Activated CD4-positive, alpha-beta T cell treated with anti-CD3 and anti-CD28 coated beads, Interleukin-2, amount 10 ng/mL, durations not matched to agents 7 days and 5 days (primary cell): ENCODE measurements at regions not wholly inside any gene's neighbourhood (a gene's known extent, or its start where the extent isn't known, plus 50 kb on each side); places are given as distances from the start of the nearest gene placed in this dataset.
"Not testable (repeated sequence)": the region's sequence is repeated elsewhere in the genome, so short reads cannot be mapped to it uniquely, and the experiment has no call there.

ENCODE experiments used
- CTCF ChIA-PET: fragments of 350-600 bp; sonication (Branson Sonifier 250); formaldehyde crosslinking; loops from one replicate; lab custom pipeline; 2021; ENCODE audit warnings: antibody characterized with exemption; lab: Charles Lee
- POLR2A ChIA-PET: fragments of 350-600 bp; sonication (Branson Sonifier 250); formaldehyde crosslinking; loops from one replicate; lab custom pipeline; 2021; ENCODE audit warnings: antibody characterized with exemption; lab: Charles Lee
- DNase-seq: peaks from one replicate; pipeline ENCODE4 v3.0.0-alpha.2; 2020
- H3K27ac Mint-ChIP-seq: one replicate; pipeline ENCODE4 v1.8.0; 2021; ENCODE audit warnings: mild to moderate bottlenecking, moderate library complexity, mixed read lengths
- H3K27me3 Mint-ChIP-seq: one replicate; pipeline ENCODE4 v1.8.0; 2021; ENCODE audit warnings: mixed read lengths
- H3K36me3 Mint-ChIP-seq: one replicate; pipeline ENCODE4 v1.8.0; 2021; ENCODE audit warnings: low read depth, mixed read lengths
- H3K4me1 Mint-ChIP-seq: one replicate; pipeline ENCODE4 v1.8.0; 2021; ENCODE audit warnings: mixed read lengths
- H3K4me3 Mint-ChIP-seq: one replicate; pipeline ENCODE4 v1.8.0; 2021; ENCODE audit warnings: mild to moderate bottlenecking, moderate library complexity, mixed read lengths
- H3K9me3 Mint-ChIP-seq: one replicate; pipeline ENCODE4 v1.8.0; 2021; ENCODE audit warnings: mixed read lengths

- H3K36me3 Mint-ChIP-seq, result no peaks in the 10 kb centered on the region
- H3K9me3 Mint-ChIP-seq, result no peaks in the 10 kb centered on the region
- no peak overlapping the region for H3K27ac Mint-ChIP-seq
- no peak for DNase-seq
- POLR2A ChIA-PET, result no interaction called here
- no peak overlapping the region for H3K4me3 Mint-ChIP-seq
- H3K4me1 Mint-ChIP-seq, result no peaks in the 10 kb centered on the region
- H3K27me3 Mint-ChIP-seq, result no peaks in the 10 kb centered on the region
- CTCF ChIA-PET, result no interaction called here
These were observed 311.6 kb downstream of the MIAT start for GRCh38 chr22:26968859-26969523.

DNA sequence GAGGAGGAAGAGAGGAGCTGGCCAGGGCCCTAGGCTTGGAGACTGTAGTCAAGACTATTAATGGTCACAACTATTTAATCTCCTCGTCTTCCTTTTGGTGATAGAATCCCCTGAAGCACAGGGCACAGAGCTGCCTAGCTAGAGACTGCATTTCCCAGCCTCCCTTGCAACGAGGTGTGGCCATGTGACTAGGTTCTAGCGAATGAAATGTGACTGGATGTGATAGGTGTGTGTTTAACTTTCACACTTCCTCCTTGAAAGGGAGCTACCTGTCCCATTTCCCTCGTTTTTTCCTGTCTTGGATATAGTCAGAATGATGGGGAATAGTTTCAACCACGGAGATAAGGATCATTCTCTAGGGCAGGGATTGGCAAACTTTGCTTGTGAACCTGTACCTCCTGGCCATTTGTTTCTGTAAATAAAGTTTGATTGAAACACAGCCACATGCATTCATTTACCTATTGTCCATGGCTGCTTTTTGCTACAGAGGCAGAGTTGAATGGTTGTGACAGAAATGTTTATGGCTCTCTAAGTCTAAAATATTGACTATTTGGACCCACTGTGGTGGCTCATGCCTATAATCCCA lies 313.5 kb downstream of the MIAT start:
- no peaks in the 10 kb centered on the region for H3K27me3 Mint-ChIP-seq
- CTCF ChIA-PET, result interaction anchor here (0.6 to 1.0 kb wide), 2 partner anchors 100 to 221 kb away, joined by 3 read pairs; no protein-coding TSS in a partner anchor
- H3K36me3 Mint-ChIP-seq, result no peaks in the 10 kb centered on the region

GRCh38 chr22:26972286-26972685 lies 314.9 kb downstream of the MIAT start:
- H3K27me3 Mint-ChIP-seq, result no peaks in the 10 kb centered on the region
- no peaks in the 10 kb centered on the region for H3K9me3 Mint-ChIP-seq
- ChIA-PET CTCF (no interaction called here), POLR2A (no interaction called here)
- no peak for DNase-seq
- no peaks in the 10 kb centered on the region for H3K36me3 Mint-ChIP-seq
- H3K27ac Mint-ChIP-seq, result no peak overlapping the region
- H3K4me3 Mint-ChIP-seq, result no peak overlapping the region
- no peaks in the 10 kb centered on the region for H3K4me1 Mint-ChIP-seq

More for the DNA sequence above, 313.5 kb downstream of the MIAT start:
- H3K4me3 Mint-ChIP-seq, result no peak overlapping the region
- H3K9me3 Mint-ChIP-seq, result no peaks in the 10 kb centered on the region
- DNase-seq, result no peak
- H3K27ac Mint-ChIP-seq, result no peak overlapping the region
- POLR2A ChIA-PET, result no interaction called here
- no peaks in the 10 kb centered on the region for H3K4me1 Mint-ChIP-seq

DNA sequence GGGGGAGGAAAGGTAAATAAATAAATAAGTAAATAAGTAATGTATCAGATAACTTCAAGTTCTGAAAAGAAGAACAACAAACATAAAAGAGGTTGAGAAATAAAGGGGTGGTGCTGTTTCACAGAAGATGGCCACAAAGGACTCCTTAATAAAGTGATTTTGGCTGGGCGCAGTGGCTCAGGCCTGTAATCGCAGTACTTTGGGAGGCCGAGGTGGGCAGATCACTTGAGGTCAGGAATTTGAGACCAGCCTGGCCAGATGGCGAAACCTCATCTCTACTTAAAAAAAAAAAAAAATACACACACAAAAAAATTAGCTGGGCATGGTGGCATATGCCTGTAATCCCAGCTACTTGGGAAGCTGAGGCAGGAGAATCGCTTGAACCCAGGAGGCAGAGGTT lies 315.5 kb downstream of the MIAT start:
- POLR2A ChIA-PET, result interaction anchor here (0.7 kb wide), 1 partner anchor 71 kb away, joined by 3 read pairs; no protein-coding TSS in a partner anchor

DNA sequence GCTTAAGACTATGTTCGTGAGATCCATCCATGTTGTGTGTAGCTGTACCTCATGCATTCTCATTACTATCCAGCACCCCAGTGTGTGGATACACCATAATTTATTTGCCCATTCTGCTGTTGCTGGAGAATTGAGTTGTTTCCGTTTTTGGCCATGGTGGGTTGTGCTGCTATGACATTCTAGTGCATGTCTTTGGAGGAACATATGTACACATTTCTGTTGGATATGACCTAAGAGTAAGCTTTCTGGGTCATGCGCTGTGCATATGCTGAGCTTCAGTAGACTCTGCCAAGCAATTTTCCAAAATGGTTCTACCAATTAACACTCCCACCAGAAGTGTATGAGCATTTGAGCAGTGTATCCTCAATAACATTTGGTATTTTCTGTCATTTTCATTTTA lies 316.6 kb downstream of the MIAT start:
- H3K36me3 Mint-ChIP-seq, result no peaks in the 10 kb centered on the region
- no peaks in the 10 kb centered on the region for H3K4me1 Mint-ChIP-seq
- no peak overlapping the region for H3K4me3 Mint-ChIP-seq
- DNase-seq, result no peak
- ChIA-PET POLR2A (no interaction called here), CTCF (no interaction called here)
- H3K9me3 Mint-ChIP-seq, result no peaks in the 10 kb centered on the region
- no peaks in the 10 kb centered on the region for H3K27me3 Mint-ChIP-seq
- no peak overlapping the region for H3K27ac Mint-ChIP-seq

More for the DNA sequence above, 315.5 kb downstream of the MIAT start:
- CTCF ChIA-PET, H3K36me3 Mint-ChIP-seq, DNase-seq, H3K4me1 Mint-ChIP-seq, H3K27ac Mint-ChIP-seq, H3K27me3 Mint-ChIP-seq, H3K4me3 Mint-ChIP-seq, H3K9me3 Mint-ChIP-seq: not testable (repeated sequence)

DNA sequence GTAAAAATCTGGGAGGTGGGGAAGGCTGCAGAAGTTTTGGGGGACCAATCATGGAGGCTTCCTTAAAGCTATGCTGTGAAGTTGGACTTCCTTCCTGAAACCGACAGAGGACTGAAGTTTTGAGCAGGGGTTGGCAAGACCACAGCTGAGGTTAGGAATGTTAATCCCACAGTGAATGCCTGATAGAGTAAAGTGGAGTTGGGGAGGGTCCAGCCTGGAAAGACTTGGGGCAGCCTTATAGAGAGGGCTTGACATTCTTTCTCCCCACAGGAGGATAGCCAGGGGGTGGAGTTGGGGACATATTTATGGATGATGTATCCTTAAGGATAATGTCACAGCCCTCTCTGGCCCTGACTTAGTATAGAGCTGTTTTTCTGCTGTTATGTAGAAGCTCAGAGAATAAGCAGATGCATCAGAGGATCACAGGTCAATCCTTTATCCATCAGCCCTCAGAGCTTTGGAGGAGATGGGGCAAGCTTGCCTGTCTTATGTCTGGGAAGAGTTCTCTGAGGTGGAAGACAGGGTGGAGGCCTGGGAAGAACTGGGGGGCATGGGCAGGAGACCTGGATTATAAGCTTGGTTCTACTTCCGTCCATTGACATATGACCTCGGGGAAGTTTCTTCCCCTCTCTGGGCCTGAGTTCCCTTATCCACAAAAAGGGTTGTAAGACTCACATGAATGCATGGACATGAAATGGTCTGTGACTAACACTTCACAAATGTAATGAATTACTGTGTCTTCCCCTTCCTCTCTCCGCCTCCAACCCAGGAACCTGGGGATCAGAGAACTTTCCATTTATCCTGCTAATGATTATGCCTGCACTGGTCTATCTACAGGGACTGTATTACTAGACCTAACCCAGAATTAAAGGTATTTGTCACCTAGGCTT lies 317.8 kb downstream of the MIAT start:
- ChIA-PET CTCF (no interaction called here), POLR2A (no interaction called here)
- H3K4me1 Mint-ChIP-seq, result no peaks in the 10 kb centered on the region

GRCh38 chr22:26975865-26976264 lies 318.5 kb downstream of the MIAT start:
- DNase-seq, result no peak
- Mint-ChIP-seq H3K4me1 (no peaks in the 10 kb centered on the region), H3K27me3 (no peaks in the 10 kb centered on the region), H3K27ac (no peak overlapping the region), H3K4me3 (no peak overlapping the region), H3K9me3 (no peaks in the 10 kb centered on the region), H3K36me3 (no peaks in the 10 kb centered on the region)
- ChIA-PET POLR2A (interaction anchor here (0.5 kb wide), 1 partner anchor 48 kb away, joined by 4 read pairs; no protein-coding TSS in a partner anchor), CTCF (no interaction called here)

More for the DNA sequence above, 317.8 kb downstream of the MIAT start:
- Mint-ChIP-seq H3K4me3 (no peak overlapping the region), H3K27ac (no peak overlapping the region), H3K9me3 (no peaks in the 10 kb centered on the region), H3K27me3 (no peaks in the 10 kb centered on the region), H3K36me3 (no peaks in the 10 kb centered on the region)
- no peak for DNase-seq

DNA sequence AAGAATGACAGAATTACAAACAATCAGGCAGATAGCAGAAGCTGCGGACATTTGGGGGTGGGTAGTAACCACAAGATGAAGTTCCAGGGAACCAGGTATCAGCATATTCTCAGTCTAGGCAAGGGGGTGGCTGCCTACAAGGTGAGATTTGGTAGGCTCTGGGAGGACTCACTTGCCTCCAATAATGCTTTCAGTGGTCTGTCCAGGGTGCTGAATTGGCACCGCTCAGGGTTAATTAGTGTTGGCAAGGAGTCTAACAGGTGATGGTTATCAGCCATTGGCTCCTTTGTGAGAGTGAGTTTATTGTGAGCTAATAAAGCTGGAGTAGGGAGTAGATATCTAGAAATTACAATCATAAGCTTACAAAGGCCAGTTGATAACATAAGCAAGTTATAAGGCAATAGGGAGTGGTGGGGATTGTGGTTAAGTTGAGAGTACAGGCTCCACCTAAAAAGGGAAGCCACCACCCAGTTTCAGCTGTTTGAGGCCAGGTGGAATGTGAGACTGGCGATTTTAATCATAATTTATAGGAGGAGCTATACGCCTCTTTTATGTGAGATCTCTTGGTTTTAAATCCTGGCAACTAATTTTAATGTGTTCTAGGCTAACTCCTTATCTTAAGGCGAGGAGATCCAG lies 320.5 kb downstream of the MIAT start:
- Mint-ChIP-seq H3K4me1 (no peaks in the 10 kb centered on the region), H3K36me3 (no peaks in the 10 kb centered on the region), H3K9me3 (no peaks in the 10 kb centered on the region), H3K27me3 (no peaks in the 10 kb centered on the region), H3K27ac (no peak overlapping the region), H3K4me3 (no peak overlapping the region)
- CTCF ChIA-PET, result no interaction called here
- POLR2A ChIA-PET, result no interaction called here
- DNase-seq, result no peak

GRCh38 chr22:26979294-26979693 lies 321.9 kb downstream of the MIAT start:
- DNase-seq, result no peak
- Mint-ChIP-seq H3K27ac (no peak overlapping the region), H3K27me3 (no peaks in the 10 kb centered on the region), H3K36me3 (no peaks in the 10 kb centered on the region), H3K4me3 (no peak overlapping the region), H3K9me3 (no peaks in the 10 kb centered on the region), H3K4me1 (no peaks in the 10 kb centered on the region)
- CTCF ChIA-PET, result no interaction called here
- POLR2A ChIA-PET, result no interaction called here

DNA sequence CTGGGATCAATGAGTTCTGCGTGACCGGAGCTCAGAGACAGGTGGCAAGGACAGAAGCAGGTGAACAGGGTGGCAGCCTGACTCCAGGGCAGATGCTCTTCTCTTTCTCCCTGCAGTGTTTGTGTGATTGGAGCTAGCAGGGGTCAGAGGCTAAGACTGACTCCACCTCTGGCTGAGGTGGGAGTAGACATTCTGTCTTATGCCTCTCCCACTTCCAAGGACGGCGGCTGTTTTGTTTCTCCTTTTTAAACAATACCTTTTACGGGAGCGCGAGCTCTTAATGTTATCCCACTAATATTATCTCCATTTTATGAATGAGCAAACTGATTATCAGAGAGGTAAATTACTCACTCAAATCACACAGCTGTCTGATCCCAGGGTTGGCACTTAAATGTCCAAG lies 323.7 kb downstream of the MIAT start:
- no peak for DNase-seq
- ChIA-PET POLR2A (no interaction called here), CTCF (no interaction called here)
- H3K36me3 Mint-ChIP-seq, result no peaks in the 10 kb centered on the region
- H3K27ac Mint-ChIP-seq, result no peak overlapping the region
- H3K27me3 Mint-ChIP-seq, result no peaks in the 10 kb centered on the region
- no peaks in the 10 kb centered on the region for H3K4me1 Mint-ChIP-seq
- no peaks in the 10 kb centered on the region for H3K9me3 Mint-ChIP-seq
- H3K4me3 Mint-ChIP-seq, result no peak overlapping the region

GRCh38 chr22:26981541-26981940 lies 324.2 kb downstream of the MIAT start:
- Mint-ChIP-seq H3K36me3 (no peaks in the 10 kb centered on the region), H3K27me3 (no peaks in the 10 kb centered on the region), H3K9me3 (no peaks in the 10 kb centered on the region), H3K4me3 (no peak overlapping the region), H3K27ac (no peak overlapping the region), H3K4me1 (no peaks in the 10 kb centered on the region)
- no peak for DNase-seq
- ChIA-PET POLR2A (no interaction called here), CTCF (no interaction called here)

GRCh38 chr22:26983311-26983710 lies 325.9 kb downstream of the MIAT start:
- no peaks in the 10 kb centered on the region for H3K4me1 Mint-ChIP-seq
- H3K27me3 Mint-ChIP-seq, result no peaks in the 10 kb centered on the region
- no peak overlapping the region for H3K27ac Mint-ChIP-seq
- H3K36me3 Mint-ChIP-seq, result no peaks in the 10 kb centered on the region
- H3K4me3 Mint-ChIP-seq, result no peak overlapping the region
- no peak for DNase-seq
- no peaks in the 10 kb centered on the region for H3K9me3 Mint-ChIP-seq
- ChIA-PET POLR2A (no interaction called here), CTCF (interaction anchor here (1.4 kb wide), 1 partner anchor 22 kb away, joined by 7 read pairs; no protein-coding TSS in a partner anchor)

- H3K4me1 Mint-ChIP-seq, result no peaks in the 10 kb centered on the region
- H3K4me3 Mint-ChIP-seq, result no peak overlapping the region
- no peak overlapping the region for H3K27ac Mint-ChIP-seq
- H3K36me3 Mint-ChIP-seq, result no peaks in the 10 kb centered on the region
- DNase-seq, result no peak
- no peaks in the 10 kb centered on the region for H3K27me3 Mint-ChIP-seq
- ChIA-PET POLR2A (no interaction called here), CTCF (no interaction called here)
- no peaks in the 10 kb centered on the region for H3K9me3 Mint-ChIP-seq
These were observed 327.8 kb downstream of the MIAT start for GRCh38 chr22:26985206-26985605.
